Testis (tissue), 2 donors: ENCODE measurements at regions not wholly inside any gene's neighbourhood (a gene's known extent, or its start where the extent isn't known, plus 50 kb on each side); places are given as distances from the start of the nearest gene placed in this dataset.

Experiments used
- DNase-seq: peaks from one replicate; pipeline ENCODE4 v3.0.0-alpha.2; 2019
- H3K27ac ChIP-seq, 2 donors: fragments of 200-600 bp; sonication (generic); one replicate each; pipeline ENCODE4 v1.5.1; 2019
- H3K27me3 ChIP-seq: fragments of 200-600 bp; sonication (generic); one replicate; pipeline ENCODE4 v1.5.1; 2019
- H3K36me3 ChIP-seq: fragments of 200-600 bp; sonication (generic); one replicate; pipeline ENCODE4 v1.5.1; 2017; ENCODE audit warnings: low read depth; ENCODE audit errors: missing control alignments
- H3K4me1 ChIP-seq: fragments of 200-600 bp; sonication (generic); one replicate; pipeline ENCODE4 v1.5.1; 2019
- H3K4me3 ChIP-seq, 2 donors: fragments of 200-600 bp; sonication (generic); one replicate each; pipeline ENCODE4 v1.5.1; 2017 to 2019
- H3K9me3 ChIP-seq: fragments of 200-600 bp; sonication (generic); one replicate; pipeline ENCODE4 v1.5.1; 2017
- CTCF ChIP-seq, 3 experiments: fragments of 450-650 bp in 2 of 3; fragments of 200-600 bp in 1 of 3; sonication (generic) in 1 of 3; IDR thresholded peaks; one replicate each; pipeline ENCODE4 v1.5.1; 2016 to 2019; ENCODE audit warnings: antibody characterized with exemption in 3 of 3, mild to moderate bottlenecking in 2 of 3, moderate library complexity in 1 of 3
- POLR2A ChIP-seq: fragments of 450-650 bp; IDR thresholded peaks from one replicate; pipeline ENCODE4 v1.6.1; 2017; ENCODE audit warnings: antibody characterized with exemption, mild to moderate bottlenecking, moderate library complexity
- WGBS, 2 donors: methylation state at CpG; one replicate each; pipeline ENCODE4 v1.1.5; 2018; 5-methylcytosine and 5-hydroxymethylcytosine counted together
- intact Hi-C: fragments of 100-400 bp; cut with DNase I; formaldehyde crosslinking; loops from one replicate; pipeline ENCODE4 v1.15.1; 2023; ENCODE audit warnings: low total_unique reads

GRCh38 chr1:216851073-216851472 lies 127.8 kb upstream of the ESRRG start:
- no peak for DNase-seq
- Histone ChIP-seq H3K36me3 (no peaks in the 10 kb centered on the region), H3K4me3 (no peak overlapping the region), H3K27ac (no peak overlapping the region), H3K9me3 (no peaks in the 10 kb centered on the region), H3K4me1 (no peaks in the 10 kb centered on the region), H3K27me3 (no peaks in the 10 kb centered on the region)
- 86 to 95% methylated on average over 2 of the region's 2 CpGs for WGBS, 2 donors
- intact Hi-C loops, result no loop called here
- TF ChIP-seq CTCF (IDR thresholded peaks at IDR 0.05) (no peak), POLR2A (no peak)

DNA sequence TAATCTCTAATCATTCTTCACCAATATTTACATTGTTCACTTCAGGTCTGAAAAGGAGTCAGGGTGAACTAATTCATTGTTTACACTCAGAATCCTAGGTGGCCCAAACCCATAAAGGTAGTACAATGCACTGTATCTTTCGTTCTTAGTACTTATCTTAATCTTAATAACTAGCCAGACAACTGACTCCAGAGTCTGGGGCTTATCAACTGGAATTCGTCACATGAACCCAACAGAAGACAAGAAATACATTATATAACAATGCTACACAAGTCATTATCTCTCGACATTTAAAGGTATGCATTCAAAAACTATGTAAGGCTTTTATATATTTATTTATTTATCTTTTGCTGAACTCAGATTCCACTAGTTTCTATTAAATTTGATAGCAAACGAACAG lies 125.9 kb upstream of the ESRRG start:
- Histone ChIP-seq H3K27ac (no peak overlapping the region), H3K27me3 (no peaks in the 10 kb centered on the region), H3K9me3 (no peaks in the 10 kb centered on the region), H3K36me3 (no peaks in the 10 kb centered on the region), H3K4me1 (no peaks in the 10 kb centered on the region), H3K4me3 (no peak overlapping the region)
- 58 to 74% methylated on average over 4 of the region's 4 CpGs for WGBS, 2 donors
- no peak for TF ChIP-seq POLR2A
- TF ChIP-seq CTCF (IDR thresholded peaks at IDR 0.05), result no peak
- intact Hi-C loops, result no loop called here
- no peak for DNase-seq

GRCh38 chr1:216847397-216848036 lies 124.3 kb upstream of the ESRRG start:
- intact Hi-C loops, result no loop called here
- H3K4me3 ChIP-seq, result no peak overlapping the region
- no peaks in the 10 kb centered on the region for H3K9me3 ChIP-seq
- H3K27me3 ChIP-seq, result no peaks in the 10 kb centered on the region
- no peak for DNase-seq
- H3K36me3 ChIP-seq, result no peaks in the 10 kb centered on the region
- 86 to 87% methylated on average over 6 of the region's 6 CpGs for WGBS, 2 donors
- no peak overlapping the region for H3K27ac ChIP-seq
- no peaks in the 10 kb centered on the region for H3K4me1 ChIP-seq
- TF ChIP-seq POLR2A, result no peak
- no peak for TF ChIP-seq CTCF (IDR thresholded peaks at IDR 0.05)

DNA sequence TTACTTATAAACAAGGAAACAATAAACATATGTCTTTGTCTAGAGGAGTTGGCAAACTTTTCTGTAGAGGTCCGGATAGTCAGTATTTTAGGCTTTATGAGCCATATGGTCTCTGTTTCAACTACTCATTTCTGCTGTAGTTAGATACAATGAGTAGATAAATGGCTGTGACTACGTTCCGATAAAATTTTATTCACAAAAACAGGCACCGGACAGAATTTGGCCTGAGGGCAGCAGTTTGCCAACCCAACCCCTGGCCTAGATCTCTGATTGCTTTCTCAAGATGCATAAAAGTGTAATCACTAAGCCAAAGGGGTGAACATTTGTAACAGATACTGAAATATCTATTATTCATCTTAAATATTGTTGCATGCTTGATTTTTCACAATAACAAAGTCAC lies 123.1 kb upstream of the ESRRG start:
- H3K27ac ChIP-seq, result no peak overlapping the region
- no peak for DNase-seq
- no peaks in the 10 kb centered on the region for H3K36me3 ChIP-seq
- intact Hi-C loops, result no loop called here
- H3K27me3 ChIP-seq, result no peaks in the 10 kb centered on the region
- 88 to 93% methylated on average over 4 of the region's 4 CpGs for WGBS, 2 donors
- H3K4me3 ChIP-seq, result no peak overlapping the region
- no peaks in the 10 kb centered on the region for H3K4me1 ChIP-seq
- TF ChIP-seq CTCF (IDR thresholded peaks at IDR 0.05) (no peak), POLR2A (no peak)
- no peaks in the 10 kb centered on the region for H3K9me3 ChIP-seq

DNA sequence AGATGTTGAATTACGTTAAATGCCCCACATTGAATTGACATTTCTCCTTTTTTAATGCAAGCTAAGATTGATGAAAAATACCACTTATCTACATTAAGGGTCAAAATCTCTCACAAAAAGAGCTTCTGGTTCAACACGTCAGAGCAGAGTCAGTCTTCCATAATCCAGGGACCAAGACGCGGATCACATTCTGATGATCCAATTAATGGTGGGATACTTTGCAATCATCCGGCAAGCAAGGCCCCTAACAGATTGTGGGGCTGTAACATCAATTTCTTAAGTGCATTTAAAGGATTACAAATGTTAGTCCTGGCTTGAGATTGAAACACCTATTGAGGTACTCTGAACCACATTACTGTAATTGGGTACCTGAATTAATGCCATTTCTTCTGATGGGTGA lies 120.2 kb upstream of the ESRRG start:
- no peaks in the 10 kb centered on the region for H3K4me1 ChIP-seq
- TF ChIP-seq CTCF (IDR thresholded peaks at IDR 0.05) (no peak), POLR2A (no peak)

More for the DNA sequence above, 120.2 kb upstream of the ESRRG start:
- no peaks in the 10 kb centered on the region for H3K36me3 ChIP-seq
- no peaks in the 10 kb centered on the region for H3K27me3 ChIP-seq
- DNase-seq, result no peak
- intact Hi-C loops, result no loop called here
- no peak overlapping the region for H3K27ac ChIP-seq
- 89 to 95% methylated on average over 5 of the region's 5 CpGs for WGBS, 2 donors
- H3K4me3 ChIP-seq, result no peak overlapping the region
- H3K9me3 ChIP-seq, result no peaks in the 10 kb centered on the region
